ENCODE measurements at regions not wholly inside any gene's neighbourhood (a gene's known extent, or its start where the extent isn't known, plus 50 kb on each side); places are given as distances from the start of the nearest gene placed in this dataset.

- Mint-ChIP-seq H3K9me3 (ENCODE audit: unreplicated experiment) (no peaks in the 10 kb centered on the region), H3K4me1 (ENCODE audit: unreplicated experiment) (no peaks in the 10 kb centered on the region), H3K4me3 (ENCODE audit: unreplicated experiment) (no peak overlapping the region), H3K27ac (ENCODE audit: unreplicated experiment) (no peak overlapping the region), H3K27me3 (ENCODE audit: unreplicated experiment) (no peaks in the 10 kb centered on the region), H3K36me3 (ENCODE audit: low read depth, unreplicated experiment) (no peaks in the 10 kb centered on the region)
- DNase-seq (ENCODE audit: low spot score) = no peak
- TF ChIP-seq CTCF (IDR thresholded peaks at IDR 0.05; ENCODE audit: unreplicated experiment) = no peak
Observed at GRCh38 chr4:13706120-13706519, 78.6 kb upstream of the BOD1L1 start.

GRCh38 chr4:13706716-13707115 is 79.2 kb upstream of the BOD1L1 start:
- no peak for TF ChIP-seq CTCF (IDR thresholded peaks at IDR 0.05; ENCODE audit: unreplicated experiment)
- no peak overlapping the region for H3K27ac Mint-ChIP-seq (ENCODE audit: unreplicated experiment)
- DNase-seq (ENCODE audit: low spot score) = no peak
- H3K36me3 Mint-ChIP-seq (ENCODE audit: low read depth, unreplicated experiment) = no peaks in the 10 kb centered on the region
- H3K9me3 Mint-ChIP-seq (ENCODE audit: unreplicated experiment) = no peaks in the 10 kb centered on the region
- no peaks in the 10 kb centered on the region for H3K27me3 Mint-ChIP-seq (ENCODE audit: unreplicated experiment)
- H3K4me3 Mint-ChIP-seq (ENCODE audit: unreplicated experiment) = no peak overlapping the region
- no peaks in the 10 kb centered on the region for H3K4me1 Mint-ChIP-seq (ENCODE audit: unreplicated experiment)

- H3K36me3 Mint-ChIP-seq (ENCODE audit: low read depth, unreplicated experiment) = no peaks in the 10 kb centered on the region
- DNase-seq (ENCODE audit: low spot score) = no peak
- no peaks in the 10 kb centered on the region for H3K4me1 Mint-ChIP-seq (ENCODE audit: unreplicated experiment)
- H3K27ac Mint-ChIP-seq (ENCODE audit: unreplicated experiment) = no peak overlapping the region
- no peaks in the 10 kb centered on the region for H3K9me3 Mint-ChIP-seq (ENCODE audit: unreplicated experiment)
- H3K27me3 Mint-ChIP-seq (ENCODE audit: unreplicated experiment) = no peaks in the 10 kb centered on the region
- no peak overlapping the region for H3K4me3 Mint-ChIP-seq (ENCODE audit: unreplicated experiment)
- TF ChIP-seq CTCF (IDR thresholded peaks at IDR 0.05; ENCODE audit: unreplicated experiment) = no peak
Observed at GRCh38 chr4:13710246-13710885, 82.8 kb upstream of the BOD1L1 start.

- no peaks in the 10 kb centered on the region for H3K27me3 Mint-ChIP-seq (ENCODE audit: unreplicated experiment)
- no peak overlapping the region for H3K27ac Mint-ChIP-seq (ENCODE audit: unreplicated experiment)
- no peaks in the 10 kb centered on the region for H3K36me3 Mint-ChIP-seq (ENCODE audit: low read depth, unreplicated experiment)
- no peak overlapping the region for H3K4me3 Mint-ChIP-seq (ENCODE audit: unreplicated experiment)
- H3K9me3 Mint-ChIP-seq (ENCODE audit: unreplicated experiment) = no peaks in the 10 kb centered on the region
- H3K4me1 Mint-ChIP-seq (ENCODE audit: unreplicated experiment) = no peaks in the 10 kb centered on the region
- no peak for DNase-seq (ENCODE audit: low spot score)
- TF ChIP-seq CTCF (IDR thresholded peaks at IDR 0.05; ENCODE audit: unreplicated experiment) = no peak
Observed at GRCh38 chr4:13711233-13711785, 83.8 kb upstream of the BOD1L1 start.

GRCh38 chr4:13721894-13722293 is 94.4 kb upstream of the BOD1L1 start:
- no peaks in the 10 kb centered on the region for H3K27me3 Mint-ChIP-seq (ENCODE audit: unreplicated experiment)
- H3K9me3 Mint-ChIP-seq (ENCODE audit: unreplicated experiment) = no peaks in the 10 kb centered on the region
- H3K4me1 Mint-ChIP-seq (ENCODE audit: unreplicated experiment) = no peaks in the 10 kb centered on the region
- H3K36me3 Mint-ChIP-seq (ENCODE audit: low read depth, unreplicated experiment) = no peaks in the 10 kb centered on the region
- DNase-seq (ENCODE audit: low spot score) = no peak
- no peak overlapping the region for H3K27ac Mint-ChIP-seq (ENCODE audit: unreplicated experiment)
- no peak for TF ChIP-seq CTCF (IDR thresholded peaks at IDR 0.05; ENCODE audit: unreplicated experiment)
- no peak overlapping the region for H3K4me3 Mint-ChIP-seq (ENCODE audit: unreplicated experiment)
